ENCODE measurements at regions not wholly inside any gene's neighbourhood (a gene's known extent, or its start where the extent isn't known, plus 50 kb on each side); places are given as distances from the start of the nearest gene placed in this dataset.

DNA sequence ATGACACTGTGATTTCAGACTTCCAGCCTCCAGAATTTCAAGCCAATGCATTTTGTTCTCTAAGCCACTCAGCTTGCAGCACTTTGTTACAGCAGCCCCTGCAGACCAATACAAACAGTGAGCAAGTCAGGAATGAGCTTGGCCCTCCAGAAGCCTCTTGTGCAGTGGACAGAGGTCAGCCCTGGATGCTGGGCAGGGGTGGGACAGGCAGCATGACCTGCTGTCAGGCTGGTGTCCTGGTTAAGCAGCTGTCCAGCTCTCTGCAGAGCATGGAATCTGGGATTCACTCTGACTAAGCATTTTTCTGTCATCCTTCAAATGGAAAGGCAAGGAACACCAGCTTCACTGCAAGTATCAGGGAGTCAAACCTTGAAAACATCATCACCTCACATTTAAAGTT is 85.5 kb upstream of the GDF10 start:
- Histone ChIP-seq H3K36me3 (ENCODE audit: control insufficient read depth, insufficient read depth, low read length) (no peaks in the 10 kb centered on the region), H3K27ac (ENCODE audit: low read length) (no peak overlapping the region), H3K27me3 (ENCODE audit: control insufficient read depth, insufficient read depth, low read length) (peaks cover 7% of the 10 kb centered on the region), H3K4me3 (ENCODE audit: low read depth in 2 of 2, low read length in 2 of 2) (no peak overlapping the region), H3K4me1 (ENCODE audit: control insufficient read depth, insufficient read depth, low read length) (no peaks in the 10 kb centered on the region), H3K9me3 (ENCODE audit: control insufficient read depth, insufficient read depth, low read depth, low read length) (peaks cover 3% of the 10 kb centered on the region; the same call in 1 of the 2 replicates)
- intact Hi-C loops (cut with micrococcal nuclease; ENCODE audit: unreplicated experiment) (no loop called here), in situ Hi-C loops (cut with HindIII; ENCODE audit: low pct_unique_long_range_greater_than_20kb, low sequenced_read_pairs) (no loop called here)
- DNase-seq (ENCODE audit: low read depth, low spot score): no peak
- no peak for ATAC-seq
- no TSS peak for BruUV-seq (replicated peaks)
- ChIA-PET CTCF (no interaction called here), POLR2A (no interaction called here)
- TF ChIP-seq, protein P1, sequence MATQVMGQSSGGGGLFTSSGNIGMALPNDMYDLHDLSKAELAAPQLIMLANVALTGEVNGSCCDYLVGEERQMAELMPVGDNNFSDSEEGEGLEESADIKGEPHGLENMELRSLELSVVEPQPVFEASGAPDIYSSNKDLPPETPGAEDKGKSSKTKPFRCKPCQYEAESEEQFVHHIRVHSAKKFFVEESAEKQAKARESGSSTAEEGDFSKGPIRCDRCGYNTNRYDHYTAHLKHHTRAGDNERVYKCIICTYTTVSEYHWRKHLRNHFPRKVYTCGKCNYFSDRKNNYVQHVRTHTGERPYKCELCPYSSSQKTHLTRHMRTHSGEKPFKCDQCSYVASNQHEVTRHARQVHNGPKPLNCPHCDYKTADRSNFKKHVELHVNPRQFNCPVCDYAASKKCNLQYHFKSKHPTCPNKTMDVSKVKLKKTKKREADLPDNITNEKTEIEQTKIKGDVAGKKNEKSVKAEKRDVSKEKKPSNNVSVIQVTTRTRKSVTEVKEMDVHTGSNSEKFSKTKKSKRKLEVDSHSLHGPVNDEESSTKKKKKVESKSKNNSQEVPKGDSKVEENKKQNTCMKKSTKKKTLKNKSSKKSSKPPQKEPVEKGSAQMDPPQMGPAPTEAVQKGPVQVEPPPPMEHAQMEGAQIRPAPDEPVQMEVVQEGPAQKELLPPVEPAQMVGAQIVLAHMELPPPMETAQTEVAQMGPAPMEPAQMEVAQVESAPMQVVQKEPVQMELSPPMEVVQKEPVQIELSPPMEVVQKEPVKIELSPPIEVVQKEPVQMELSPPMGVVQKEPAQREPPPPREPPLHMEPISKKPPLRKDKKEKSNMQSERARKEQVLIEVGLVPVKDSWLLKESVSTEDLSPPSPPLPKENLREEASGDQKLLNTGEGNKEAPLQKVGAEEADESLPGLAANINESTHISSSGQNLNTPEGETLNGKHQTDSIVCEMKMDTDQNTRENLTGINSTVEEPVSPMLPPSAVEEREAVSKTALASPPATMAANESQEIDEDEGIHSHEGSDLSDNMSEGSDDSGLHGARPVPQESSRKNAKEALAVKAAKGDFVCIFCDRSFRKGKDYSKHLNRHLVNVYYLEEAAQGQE (IDR thresholded peaks at IDR 0.05; ENCODE audit: insufficient read depth in 1 of 2, low read depth in 2 of 2, low read length in 1 of 2): no peak
- TF ChIP-seq TCF7L2 (IDR thresholded peaks at IDR 0.05; ENCODE audit: low read depth, low read length) (no peak), SIN3A (IDR thresholded peaks at IDR 0.05; ENCODE audit: borderline replicate concordance, insufficient read depth, low read depth, low read length) (no peak), POLR2AphosphoS5 (IDR thresholded peaks at IDR 0.05; ENCODE audit: low read depth, low read length) (no peak)
- TF ChIP-seq, protein P2, sequence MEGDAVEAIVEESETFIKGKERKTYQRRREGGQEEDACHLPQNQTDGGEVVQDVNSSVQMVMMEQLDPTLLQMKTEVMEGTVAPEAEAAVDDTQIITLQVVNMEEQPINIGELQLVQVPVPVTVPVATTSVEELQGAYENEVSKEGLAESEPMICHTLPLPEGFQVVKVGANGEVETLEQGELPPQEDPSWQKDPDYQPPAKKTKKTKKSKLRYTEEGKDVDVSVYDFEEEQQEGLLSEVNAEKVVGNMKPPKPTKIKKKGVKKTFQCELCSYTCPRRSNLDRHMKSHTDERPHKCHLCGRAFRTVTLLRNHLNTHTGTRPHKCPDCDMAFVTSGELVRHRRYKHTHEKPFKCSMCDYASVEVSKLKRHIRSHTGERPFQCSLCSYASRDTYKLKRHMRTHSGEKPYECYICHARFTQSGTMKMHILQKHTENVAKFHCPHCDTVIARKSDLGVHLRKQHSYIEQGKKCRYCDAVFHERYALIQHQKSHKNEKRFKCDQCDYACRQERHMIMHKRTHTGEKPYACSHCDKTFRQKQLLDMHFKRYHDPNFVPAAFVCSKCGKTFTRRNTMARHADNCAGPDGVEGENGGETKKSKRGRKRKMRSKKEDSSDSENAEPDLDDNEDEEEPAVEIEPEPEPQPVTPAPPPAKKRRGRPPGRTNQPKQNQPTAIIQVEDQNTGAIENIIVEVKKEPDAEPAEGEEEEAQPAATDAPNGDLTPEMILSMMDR (IDR thresholded peaks at IDR 0.05): no peak

DNA sequence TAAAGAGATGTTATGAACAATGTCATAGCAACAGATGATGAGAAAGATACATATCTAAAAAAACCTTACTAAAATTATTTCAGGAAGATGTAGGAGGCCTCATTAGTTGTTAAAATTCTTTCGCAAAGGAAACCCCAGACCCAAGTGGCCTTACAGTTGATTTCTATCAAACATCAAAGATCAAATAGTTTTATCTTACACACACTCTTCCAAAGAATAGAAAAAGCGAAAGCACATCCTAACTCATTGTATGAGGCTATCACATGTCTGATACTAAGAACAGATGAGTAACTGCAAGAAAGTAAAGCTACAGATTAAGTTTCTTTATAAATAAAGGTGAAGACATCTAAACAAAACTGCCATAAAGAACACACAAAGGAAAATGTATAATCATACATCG is 82.9 kb upstream of the GDF10 start:
- in situ Hi-C loops (cut with HindIII; ENCODE audit: low pct_unique_long_range_greater_than_20kb, low sequenced_read_pairs) (no loop called here), intact Hi-C loops (cut with micrococcal nuclease; ENCODE audit: unreplicated experiment) (no loop called here)
- DNase-seq (ENCODE audit: low read depth, low spot score) (no peak), ATAC-seq (no peak)
- H3K27me3 ChIP-seq (ENCODE audit: control insufficient read depth, insufficient read depth, low read length): peaks cover 10% of the 10 kb centered on the region
- no peak overlapping the region for H3K4me3 ChIP-seq (ENCODE audit: low read depth in 2 of 2, low read length in 2 of 2)
- no peak for TF ChIP-seq POLR2AphosphoS5 (IDR thresholded peaks at IDR 0.05; ENCODE audit: low read depth, low read length)
- TF ChIP-seq TCF7L2 (IDR thresholded peaks at IDR 0.05; ENCODE audit: low read depth, low read length): no peak
- TF ChIP-seq, protein P1 (IDR thresholded peaks at IDR 0.05; ENCODE audit: insufficient read depth in 1 of 2, low read depth in 2 of 2, low read length in 1 of 2): no peak
- TF ChIP-seq, protein P2 (IDR thresholded peaks at IDR 0.05): no peak
- no peak for TF ChIP-seq SIN3A (IDR thresholded peaks at IDR 0.05; ENCODE audit: borderline replicate concordance, insufficient read depth, low read depth, low read length)
- no peaks in the 10 kb centered on the region for H3K36me3 ChIP-seq (ENCODE audit: control insufficient read depth, insufficient read depth, low read length)
- H3K27ac ChIP-seq (ENCODE audit: low read length): no peak overlapping the region
- ChIA-PET CTCF (no interaction called here), POLR2A (no interaction called here)
- H3K9me3 ChIP-seq (ENCODE audit: control insufficient read depth, insufficient read depth, low read depth, low read length): peaks cover 3% of the 10 kb centered on the region; the same call in 1 of the 2 replicates
- no TSS peak for BruUV-seq (replicated peaks)
- no peaks in the 10 kb centered on the region for H3K4me1 ChIP-seq (ENCODE audit: control insufficient read depth, insufficient read depth, low read length)
